ENCODE measurements at regions not wholly inside any gene's neighbourhood (a gene's known extent, or its start where the extent isn't known, plus 50 kb on each side); places are given as distances from the start of the nearest gene placed in this dataset.
A peak's percentile ranks its signal among the peaks of the same experiment; 100 is the strongest.

DNA sequence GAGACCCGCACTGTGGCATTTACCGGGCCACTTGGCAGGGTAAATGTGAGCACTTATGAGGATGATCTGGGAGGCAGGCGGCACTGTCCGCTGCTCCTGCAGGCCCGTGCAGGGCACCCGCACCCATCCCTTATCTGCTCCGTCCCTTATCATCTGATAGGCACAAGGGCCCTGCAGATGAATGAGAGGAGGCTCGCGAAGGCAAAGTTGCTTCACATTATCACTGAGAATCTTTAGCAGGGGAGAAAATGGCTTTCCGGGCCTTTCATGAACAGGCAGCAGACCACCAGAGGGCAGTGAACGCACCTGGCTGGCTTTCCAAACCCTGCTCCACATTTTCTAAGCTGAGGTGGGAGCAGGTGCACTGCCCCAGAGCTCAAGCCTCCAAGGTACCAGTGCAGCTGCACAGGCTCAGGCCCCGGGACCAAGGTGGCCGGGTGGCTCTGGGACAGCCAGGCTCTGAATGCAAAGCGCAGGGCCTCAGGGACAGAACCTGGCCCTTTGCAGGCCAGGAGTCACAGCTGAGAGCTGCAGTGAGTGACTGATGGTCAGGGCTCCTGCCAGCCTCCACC, 165.6 kb downstream of the SHANK2 start:
- H4K91ac ChIP-seq (replicated peaks; ENCODE audit: insufficient read length, low read length), result no peak overlapping the region
- no peak overlapping the region for H3K14ac ChIP-seq (ENCODE audit: insufficient read length)
- no peak overlapping the region for H2BK15ac ChIP-seq (ENCODE audit: low read length)
- peaks cover 5% of the 10 kb centered on the region; the same call in 1 of the 2 replicates for H3K79me1 ChIP-seq (ENCODE audit: low read depth, low read length)
- H3K27ac ChIP-seq (ENCODE audit: low read depth, low read length), result no peak overlapping the region
- TF ChIP-seq TAF1 (IDR thresholded peaks at IDR 0.05; ENCODE audit: low read depth, low read length), result no peak
- 0 out of 2 replicates have a peak, but pooled peaks have one; percentile 40 for TF ChIP-seq CEBPB (IDR thresholded peaks at IDR 0.05; ENCODE audit: low read depth, low read length)
- TF ChIP-seq YY1 (IDR thresholded peaks at IDR 0.05; ENCODE audit: low read depth, low read length), result peak; percentile 57; the same call in 1 of the 2 replicates
- peak; percentile 77 to 80 for TF ChIP-seq RAD21 (IDR thresholded peaks at IDR 0.05 in 1 of 2, conservative IDR thresholded peaks at IDR 0.05 in 1 of 2; ENCODE audit: low read depth in 2 of 2, low read length in 2 of 2)
- TF ChIP-seq, protein P1, sequence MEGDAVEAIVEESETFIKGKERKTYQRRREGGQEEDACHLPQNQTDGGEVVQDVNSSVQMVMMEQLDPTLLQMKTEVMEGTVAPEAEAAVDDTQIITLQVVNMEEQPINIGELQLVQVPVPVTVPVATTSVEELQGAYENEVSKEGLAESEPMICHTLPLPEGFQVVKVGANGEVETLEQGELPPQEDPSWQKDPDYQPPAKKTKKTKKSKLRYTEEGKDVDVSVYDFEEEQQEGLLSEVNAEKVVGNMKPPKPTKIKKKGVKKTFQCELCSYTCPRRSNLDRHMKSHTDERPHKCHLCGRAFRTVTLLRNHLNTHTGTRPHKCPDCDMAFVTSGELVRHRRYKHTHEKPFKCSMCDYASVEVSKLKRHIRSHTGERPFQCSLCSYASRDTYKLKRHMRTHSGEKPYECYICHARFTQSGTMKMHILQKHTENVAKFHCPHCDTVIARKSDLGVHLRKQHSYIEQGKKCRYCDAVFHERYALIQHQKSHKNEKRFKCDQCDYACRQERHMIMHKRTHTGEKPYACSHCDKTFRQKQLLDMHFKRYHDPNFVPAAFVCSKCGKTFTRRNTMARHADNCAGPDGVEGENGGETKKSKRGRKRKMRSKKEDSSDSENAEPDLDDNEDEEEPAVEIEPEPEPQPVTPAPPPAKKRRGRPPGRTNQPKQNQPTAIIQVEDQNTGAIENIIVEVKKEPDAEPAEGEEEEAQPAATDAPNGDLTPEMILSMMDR (IDR thresholded peaks at IDR 0.05; ENCODE audit: control extremely low read depth in 1 of 3, insufficient read depth in 1 of 3, low read depth in 1 of 3, low read length in 3 of 3), result peak; percentile 67 to 84 (median 78)
- H3K23ac ChIP-seq (ENCODE audit: insufficient read length), result no peak overlapping the region
- ChIA-PET CTCF (ENCODE audit: partially characterized antibody) (interaction anchor here (0.6 to 2.1 kb wide), 47 partner anchors 8 to 623 kb away, joined by 3 to 15 read pairs (median 4); partner anchors contain the start of gene SHANK2), POLR2A (ENCODE audit: partially characterized antibody) (interaction anchor here (1.2 kb wide), 1 partner anchor 160 kb away, joined by 3 read pairs; no protein-coding TSS in a partner anchor)
- H2BK20ac ChIP-seq (ENCODE audit: low read length), result no peak overlapping the region
- H4K5ac ChIP-seq (ENCODE audit: insufficient read length, low read depth, low read length), result no peak overlapping the region
- no peaks in the 10 kb centered on the region for H3K9me3 ChIP-seq (ENCODE audit: insufficient read depth in 2 of 2, low read depth in 1 of 2, low read length in 1 of 2)
- H2BK120ac ChIP-seq (replicated peaks; ENCODE audit: low read depth, low read length), result no peak overlapping the region
- DNase-seq (ENCODE audit: low read depth in 1 of 2, low spot score in 2 of 2), result peak; percentile 31 to 78
- no peaks in the 10 kb centered on the region for H3K27me3 ChIP-seq (replicated peaks in 1 of 4; ENCODE audit: control insufficient read depth in 3 of 4, extremely low read depth in 1 of 4, insufficient read depth in 3 of 4, low read length in 3 of 4)
- FAIRE-seq, result no peak
- 68% methylated on average over 14 of the region's 14 CpGs; no CpG with 5 or more reads in 1 of the 2 experiments for WGBS, 2 experiments (ENCODE audit: extremely low coverage in 1 of 2, insufficient coverage in 1 of 2, insufficient read length in 1 of 2, insufficient replicate concordance in 2 of 2, low coverage in 1 of 2, low lambda C conversion rate in 2 of 2, missing lambda C conversion rate in 1 of 2)
- no peak overlapping the region for H3K4ac ChIP-seq (replicated peaks; ENCODE audit: insufficient read length, low read depth, low read length)
- H3K56ac ChIP-seq (replicated peaks; ENCODE audit: insufficient read length, low read depth, low read length), result no peak overlapping the region
- H2AK5ac ChIP-seq (ENCODE audit: low read depth, low read length), result no peak overlapping the region
- no peak overlapping the region for H2BK12ac ChIP-seq (ENCODE audit: low read depth, low read length)
- H4K8ac ChIP-seq (ENCODE audit: extremely low read depth, insufficient read depth, low read length), result peak overlapping the region; percentile 22; the same call in 1 of the 2 replicates
- H4K20me1 ChIP-seq (replicated peaks in 1 of 2; ENCODE audit: control insufficient read depth in 1 of 2, insufficient read depth in 2 of 2, low read length in 2 of 2), result peaks cover 3 to 18% of the 10 kb centered on the region in 2 experiments
- peaks cover 0 to 7% (median 3%) of the 10 kb centered on the region in 4 experiments; a peak in 5 of 8 replicates for H3K36me3 ChIP-seq (ENCODE audit: control insufficient read depth in 2 of 4, insufficient read depth in 4 of 4, low read length in 3 of 4)
- no peak overlapping the region for H3K4me3 ChIP-seq (ENCODE audit: extremely low read depth in 1 of 4, insufficient read depth in 2 of 4, low read depth in 3 of 4, low read length in 4 of 4)
- no peak overlapping the region for H2BK5ac ChIP-seq (ENCODE audit: low read depth, low read length)
- no peaks in the 10 kb centered on the region for H3K4me1 ChIP-seq (replicated peaks in 1 of 4; ENCODE audit: control insufficient read depth in 3 of 4, insufficient read depth in 4 of 4, low read length in 3 of 4)
- H3K79me2 ChIP-seq (ENCODE audit: control insufficient read depth in 1 of 2, insufficient read depth in 2 of 2, low read length in 2 of 2), result no peaks in the 10 kb centered on the region
- H3K4me2 ChIP-seq (ENCODE audit: insufficient read depth in 1 of 2, low read depth in 2 of 2, low read length in 2 of 2), result no peak overlapping the region
- no peak overlapping the region for H2AFZ ChIP-seq (ENCODE audit: low read length)
- no peak overlapping the region for H3K9ac ChIP-seq (replicated peaks in 1 of 4; ENCODE audit: extremely low read depth in 1 of 4, low read depth in 3 of 4, low read length in 3 of 4)
- no peaks in the 10 kb centered on the region for H3K23me2 ChIP-seq (ENCODE audit: low read depth, low read length)
- no peak overlapping the region for H3K18ac ChIP-seq (ENCODE audit: extremely low read depth, low read length)

Data from H1 (cell line).